NCI-H510A treated with DMSO at 0.1 percent for 48 hours (cell line): ENCODE measurements at regions not wholly inside any gene's neighbourhood (a gene's known extent, or its start where the extent isn't known, plus 50 kb on each side); places are given as distances from the start of the nearest gene placed in this dataset.
"Not testable (repeated sequence)": the region's sequence is repeated elsewhere in the genome, so short reads cannot be mapped to it uniquely, and the experiment has no call there.

Source experiments
- DNase-seq: peaks from one replicate; lab custom pipeline; 2025; lab: John Stamatoyannopoulos, UW

- DNase-seq, result no peak
These were observed 827.5 kb downstream of the TAF11L14 start for GRCh38 chr5:18461766-18462165.

GRCh38 chr5:18465833-18466681 is 831.8 kb downstream of the TAF11L14 start:
- DNase-seq, result peak; percentile 87

- no peak for DNase-seq
These were observed 832.5 kb downstream of the TAF11L14 start for GRCh38 chr5:18466731-18467130.

GRCh38 chr5:18471791-18472190 is 837.5 kb downstream of the TAF11L14 start:
- not testable (repeated sequence) for DNase-seq

GRCh38 chr5:18483451-18483850 is 849.2 kb downstream of the TAF11L14 start:
- no peak for DNase-seq

GRCh38 chr5:18487928-18488480 is 853.7 kb downstream of the TAF11L14 start:
- peak; percentile 96 for DNase-seq

GRCh38 chr5:18489703-18490102 is 855.4 kb downstream of the TAF11L14 start:
- no peak for DNase-seq

GRCh38 chr5:18491349-18491748 is 857.1 kb downstream of the TAF11L14 start:
- DNase-seq, result no peak

GRCh38 chr5:18495157-18495556 is 860.9 kb downstream of the TAF11L14 start:
- DNase-seq, result no peak

- no peak for DNase-seq
These were observed 861.8 kb downstream of the TAF11L14 start for GRCh38 chr5:18496041-18496440.

GRCh38 chr5:18497089-18497488 is 862.8 kb downstream of the TAF11L14 start:
- DNase-seq, result no peak

- no peak for DNase-seq
These were observed 869.6 kb downstream of the TAF11L14 start for GRCh38 chr5:18503797-18504328.

- DNase-seq, result no peak
These were observed 872.9 kb downstream of the TAF11L14 start for GRCh38 chr5:18507114-18507513.

GRCh38 chr5:18517641-18518380 is 883.6 kb downstream of the TAF11L14 start:
- no peak for DNase-seq

- no peak for DNase-seq
These were observed 889.1 kb downstream of the TAF11L14 start for GRCh38 chr5:18523380-18523779.

GRCh38 chr5:18526792-18527405 is 892.6 kb downstream of the TAF11L14 start:
- no peak for DNase-seq

- DNase-seq, result no peak
These were observed 898.9 kb downstream of the TAF11L14 start for GRCh38 chr5:18533137-18533536.

- no peak for DNase-seq
These were observed 899.9 kb downstream of the TAF11L14 start for GRCh38 chr5:18534119-18534518.

- DNase-seq, result not testable (repeated sequence)
These were observed 901.5 kb downstream of the TAF11L14 start for GRCh38 chr5:18535753-18536152.

GRCh38 chr5:18544421-18544820 is 910.2 kb downstream of the TAF11L14 start:
- no peak for DNase-seq

GRCh38 chr5:18546591-18546990 is 912.3 kb downstream of the TAF11L14 start:
- no peak for DNase-seq

- DNase-seq, result no peak
These were observed 917.5 kb downstream of the TAF11L14 start for GRCh38 chr5:18551716-18552115.
